DOHH2 (cell line): ENCODE measurements at regions not wholly inside any gene's neighbourhood (a gene's known extent, or its start where the extent isn't known, plus 50 kb on each side); places are given as distances from the start of the nearest gene placed in this dataset.

ENCODE experiments used
- H3F3A ChIP-seq: fragments of 200-600 bp; sonication (generic), shearing (Covaris generic); 2 replicates; pipeline ENCODE4 v1.6.0; 2016; ENCODE audit warnings: antibody characterized with exemption, mild to moderate bottlenecking; ENCODE audit not compliant: control insufficient read depth, insufficient read depth
- H3K27ac ChIP-seq: fragments of 200-600 bp; sonication (generic); 2 replicates; pipeline ENCODE4 v1.5.1; 2014; ENCODE audit warnings: low read depth, mild to moderate bottlenecking, low read length, moderate library complexity
- H3K27me3 ChIP-seq: fragments of 200-600 bp; sonication (generic); 2 replicates; pipeline ENCODE4 v1.6.1; 2014; ENCODE audit warnings: mild to moderate bottlenecking, low read length, mixed read lengths; ENCODE audit not compliant: control insufficient read depth
- H3K36me3 ChIP-seq: fragments of 200-600 bp; sonication (generic); 2 replicates; pipeline ENCODE4 v1.6.1; 2014; ENCODE audit warnings: mild to moderate bottlenecking, low read length, moderate library complexity, mixed read lengths; ENCODE audit not compliant: control insufficient read depth
- H3K4me1 ChIP-seq: fragments of 200-600 bp; sonication (generic); 2 replicates; pipeline ENCODE4 v1.6.1; 2014; ENCODE audit warnings: mild to moderate bottlenecking, low read length, mixed read lengths; ENCODE audit not compliant: control insufficient read depth
- H3K4me2 ChIP-seq: fragments of 200-600 bp; sonication (generic); 2 replicates; pipeline ENCODE4 v1.6.0; 2014; ENCODE audit warnings: mild to moderate bottlenecking, low read length, moderate library complexity
- H3K4me3 ChIP-seq: fragments of 200-600 bp; sonication (generic); 2 replicates; pipeline ENCODE4 v1.5.1; 2014; ENCODE audit warnings: mild to moderate bottlenecking, low read length, mixed read lengths
- H3K79me2 ChIP-seq: fragments of 200-600 bp; sonication (generic); 2 replicates; pipeline ENCODE4 v1.6.1; 2014; ENCODE audit warnings: mild to moderate bottlenecking, low read length, mixed read lengths; ENCODE audit not compliant: control insufficient read depth
- H3K9me2 ChIP-seq: fragments of 200-600 bp; sonication (generic); replicated peaks from 2 replicates; pipeline ENCODE4 v1.6.1; 2014; ENCODE audit warnings: mild to moderate bottlenecking, low read length, mixed read lengths; ENCODE audit not compliant: control insufficient read depth
- H3K9me3 ChIP-seq: fragments of 200-600 bp; sonication (generic); 2 replicates; pipeline ENCODE4 v1.6.1; 2014; ENCODE audit warnings: antibody characterized with exemption, low read length, mixed read lengths; ENCODE audit not compliant: control insufficient read depth, insufficient read depth
- H4K20me1 ChIP-seq: fragments of 200-600 bp; sonication (generic); 2 replicates; pipeline ENCODE4 v1.6.0; 2014; ENCODE audit warnings: low read depth, mild to moderate bottlenecking, antibody characterized with exemption, low read length, moderate library complexity; ENCODE audit not compliant: control insufficient read depth, insufficient read depth
- EZH2phosphoT487 ChIP-seq: fragments of 200-600 bp; sonication (generic); IDR thresholded peaks from 2 replicates; pipeline ENCODE4 v1.6.1; 2017; ENCODE audit warnings: borderline replicate concordance, mild to moderate bottlenecking, antibody characterized with exemption, low read length, moderate library complexity, mixed read lengths
- TF ChIP-seq, protein P1 (sequence below): fragments of 200-600 bp; sonication (generic); IDR thresholded peaks from one replicate; pipeline ENCODE4 v1.5.1; 2014; ENCODE audit warnings: antibody characterized with exemption, mild to moderate bottlenecking, low read depth, low read length; ENCODE audit not compliant: poor library complexity, severe bottlenecking

DNA sequence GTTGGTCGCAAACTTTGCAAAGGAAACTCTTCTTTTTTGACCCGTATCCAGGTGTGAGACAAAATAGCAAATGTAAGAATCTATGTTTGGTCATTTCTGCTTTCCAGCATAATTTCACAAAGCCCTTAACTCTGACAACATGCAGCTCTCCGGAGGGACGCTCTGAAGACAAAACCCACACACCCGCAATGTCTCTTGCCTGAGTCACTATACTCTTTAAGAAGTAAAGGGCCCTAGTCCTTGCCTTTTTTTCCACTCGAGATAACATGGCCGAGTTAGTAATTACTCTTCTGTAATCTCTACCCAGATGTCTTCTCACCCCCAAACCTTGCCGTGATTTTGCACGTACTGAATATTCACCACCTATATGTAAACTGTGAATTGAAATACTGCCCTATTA lies 115.7 kb upstream of the ADAMTS9 start:
- Histone ChIP-seq H3K36me3 (no peaks in the 10 kb centered on the region), H3K27me3 (no peaks in the 10 kb centered on the region), H3F3A (no peaks in the 10 kb centered on the region), H3K4me2 (no peak overlapping the region), H4K20me1 (no peaks in the 10 kb centered on the region), H3K4me1 (no peaks in the 10 kb centered on the region), H3K4me3 (no peak overlapping the region), H3K27ac (no peak overlapping the region), H3K79me2 (no peaks in the 10 kb centered on the region), H3K9me2 (no peaks in the 10 kb centered on the region), H3K9me3 (no peaks in the 10 kb centered on the region)
- TF ChIP-seq, protein P1, sequence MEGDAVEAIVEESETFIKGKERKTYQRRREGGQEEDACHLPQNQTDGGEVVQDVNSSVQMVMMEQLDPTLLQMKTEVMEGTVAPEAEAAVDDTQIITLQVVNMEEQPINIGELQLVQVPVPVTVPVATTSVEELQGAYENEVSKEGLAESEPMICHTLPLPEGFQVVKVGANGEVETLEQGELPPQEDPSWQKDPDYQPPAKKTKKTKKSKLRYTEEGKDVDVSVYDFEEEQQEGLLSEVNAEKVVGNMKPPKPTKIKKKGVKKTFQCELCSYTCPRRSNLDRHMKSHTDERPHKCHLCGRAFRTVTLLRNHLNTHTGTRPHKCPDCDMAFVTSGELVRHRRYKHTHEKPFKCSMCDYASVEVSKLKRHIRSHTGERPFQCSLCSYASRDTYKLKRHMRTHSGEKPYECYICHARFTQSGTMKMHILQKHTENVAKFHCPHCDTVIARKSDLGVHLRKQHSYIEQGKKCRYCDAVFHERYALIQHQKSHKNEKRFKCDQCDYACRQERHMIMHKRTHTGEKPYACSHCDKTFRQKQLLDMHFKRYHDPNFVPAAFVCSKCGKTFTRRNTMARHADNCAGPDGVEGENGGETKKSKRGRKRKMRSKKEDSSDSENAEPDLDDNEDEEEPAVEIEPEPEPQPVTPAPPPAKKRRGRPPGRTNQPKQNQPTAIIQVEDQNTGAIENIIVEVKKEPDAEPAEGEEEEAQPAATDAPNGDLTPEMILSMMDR, result no peak
- TF ChIP-seq EZH2phosphoT487, result no peak

DNA sequence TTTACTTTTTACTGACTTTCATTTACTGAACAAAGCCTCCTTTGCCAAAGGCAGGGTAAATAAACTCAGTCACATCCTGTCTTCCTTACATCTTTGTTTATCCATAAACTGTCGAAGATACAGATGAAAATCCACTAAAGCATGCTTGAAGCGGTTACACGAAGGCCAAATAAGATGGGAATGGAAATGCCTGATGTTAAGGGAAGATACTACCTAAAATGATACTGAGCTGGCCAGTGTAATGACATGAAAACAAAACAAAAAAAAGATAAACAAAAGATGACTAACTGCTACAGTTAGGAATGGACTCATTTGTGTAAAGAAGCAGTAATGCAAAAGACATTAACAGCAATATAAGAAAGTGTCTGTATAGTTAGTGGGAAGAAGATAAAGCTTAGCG lies 114.7 kb upstream of the ADAMTS9 start:
- H3K9me2 ChIP-seq, result no peaks in the 10 kb centered on the region
- no peak for TF ChIP-seq EZH2phosphoT487
- TF ChIP-seq, protein P1, result no peak
- no peaks in the 10 kb centered on the region for H3K79me2 ChIP-seq
- H3K4me3 ChIP-seq, result no peak overlapping the region
- H3K27me3 ChIP-seq, result no peaks in the 10 kb centered on the region
- no peaks in the 10 kb centered on the region for H4K20me1 ChIP-seq
- H3F3A ChIP-seq, result no peaks in the 10 kb centered on the region
- H3K9me3 ChIP-seq, result no peaks in the 10 kb centered on the region
- no peak overlapping the region for H3K4me2 ChIP-seq
- no peak overlapping the region for H3K27ac ChIP-seq
- H3K36me3 ChIP-seq, result no peaks in the 10 kb centered on the region
- no peaks in the 10 kb centered on the region for H3K4me1 ChIP-seq

DNA sequence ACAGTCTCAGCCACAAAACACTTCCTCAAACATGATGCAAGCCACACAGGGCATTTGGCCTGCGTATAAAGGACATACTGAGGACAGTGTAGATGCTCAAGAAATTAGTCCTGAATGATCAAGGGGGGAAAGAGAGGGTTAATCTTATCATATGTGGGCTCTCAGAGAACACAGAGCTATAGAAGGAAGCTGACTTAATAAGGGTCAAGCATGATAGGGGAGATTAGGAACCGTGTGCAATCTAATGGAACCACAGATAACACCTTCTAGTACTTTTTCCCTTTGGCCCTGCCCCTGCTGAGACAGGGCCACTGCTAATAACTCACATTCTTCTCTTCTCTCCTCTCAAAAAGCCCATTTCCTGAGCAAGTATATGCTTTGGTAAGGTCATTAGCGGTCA lies 114.1 kb upstream of the ADAMTS9 start:
- Histone ChIP-seq H3K36me3 (no peaks in the 10 kb centered on the region), H4K20me1 (no peaks in the 10 kb centered on the region), H3K9me3 (no peaks in the 10 kb centered on the region), H3F3A (no peaks in the 10 kb centered on the region), H3K4me3 (no peak overlapping the region), H3K4me1 (no peaks in the 10 kb centered on the region), H3K79me2 (no peaks in the 10 kb centered on the region), H3K4me2 (no peak overlapping the region), H3K27ac (no peak overlapping the region), H3K27me3 (no peaks in the 10 kb centered on the region), H3K9me2 (no peaks in the 10 kb centered on the region)
- TF ChIP-seq EZH2phosphoT487, result no peak
- TF ChIP-seq, protein P1, result no peak

DNA sequence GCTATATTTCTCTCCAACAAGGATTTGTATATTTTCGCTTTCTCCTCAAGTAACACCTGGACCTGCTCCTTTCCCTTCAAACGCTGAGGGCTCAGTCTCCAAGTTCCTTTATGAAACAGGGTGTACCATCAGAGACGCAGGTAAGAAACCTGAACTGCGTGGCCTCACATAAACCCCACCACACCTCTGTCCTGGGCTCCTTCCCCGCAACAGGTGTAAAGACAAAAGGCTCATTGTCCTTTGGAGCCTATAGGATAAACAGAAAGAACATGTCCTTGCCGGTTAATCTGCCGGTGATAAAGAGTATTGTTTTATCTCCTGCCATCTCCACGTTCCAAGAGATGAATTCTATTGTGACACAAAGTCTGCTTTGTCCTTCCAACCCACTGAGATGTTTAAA lies 111.8 kb upstream of the ADAMTS9 start:
- H3K79me2 ChIP-seq, result no peaks in the 10 kb centered on the region
- H3K9me2 ChIP-seq, result no peaks in the 10 kb centered on the region
- no peaks in the 10 kb centered on the region for H4K20me1 ChIP-seq
- H3K4me1 ChIP-seq, result no peaks in the 10 kb centered on the region
- H3K36me3 ChIP-seq, result no peaks in the 10 kb centered on the region
- TF ChIP-seq, protein P1, result no peak
- TF ChIP-seq EZH2phosphoT487, result no peak
- H3K27me3 ChIP-seq, result no peaks in the 10 kb centered on the region
- no peak overlapping the region for H3K4me3 ChIP-seq
- H3F3A ChIP-seq, result no peaks in the 10 kb centered on the region
- no peak overlapping the region for H3K4me2 ChIP-seq
- no peaks in the 10 kb centered on the region for H3K9me3 ChIP-seq
- no peak overlapping the region for H3K27ac ChIP-seq
